ENCODE measurements at regions not wholly inside any gene's neighbourhood (a gene's known extent, or its start where the extent isn't known, plus 50 kb on each side); places are given as distances from the start of the nearest gene placed in this dataset.

- no peak overlapping the region for H3K4me3 Mint-ChIP-seq
- H2AK5ac ChIP-seq (ENCODE audit: insufficient read length, low read length): no peak overlapping the region
- no peak overlapping the region for H3T11ph ChIP-seq (ENCODE audit: low read length)
- H3K9me3 ChIP-seq (ENCODE audit: control insufficient read depth, low read depth, low read length): no peaks in the 10 kb centered on the region
- WGBS (ENCODE audit: extremely low coverage, insufficient read length, low lambda C conversion rate): no CpG with 5 or more reads among the region's 7 CpGs
- H4K8ac ChIP-seq (replicated peaks; ENCODE audit: insufficient read length, low read depth, low read length): no peak overlapping the region
- no peak overlapping the region for H4K91ac ChIP-seq (ENCODE audit: insufficient read length, low read depth, low read length)
- H4K20me1 ChIP-seq (ENCODE audit: control insufficient read depth, insufficient read depth, insufficient read length): no peaks in the 10 kb centered on the region
- H3K27me3 ChIP-seq (ENCODE audit: insufficient read depth, low read length): no peaks in the 10 kb centered on the region
- H3K27ac ChIP-seq (ENCODE audit: insufficient read length, low read depth, low read length): no peak overlapping the region
- no peak overlapping the region for H3K56ac ChIP-seq (ENCODE audit: insufficient read length, low read depth, low read length)
- no peak overlapping the region for H2BK5ac ChIP-seq (ENCODE audit: insufficient read length, low read length)
- peaks cover 3 to 5% of the 10 kb centered on the region in 2 experiments; a peak in 3 of 4 replicates for H3K4me1 Mint-ChIP-seq
- no peak overlapping the region for H3K4me2 ChIP-seq (ENCODE audit: insufficient read depth, insufficient read length, low read length)
- no peak overlapping the region for H3K9ac ChIP-seq (ENCODE audit: extremely low read depth, insufficient read length, low read length)
- TF ChIP-seq CTCF (conservative IDR thresholded peaks at IDR 0.05): no peak
- H4K5ac ChIP-seq (ENCODE audit: insufficient read length, low read depth, low read length): no peak overlapping the region
- no peaks in the 10 kb centered on the region for H3K79me2 ChIP-seq (ENCODE audit: insufficient read depth, low read length)
- H3K18ac ChIP-seq (ENCODE audit: insufficient read length, low read depth, low read length): no peak overlapping the region
- H3K9me3 Mint-ChIP-seq: no peaks in the 10 kb centered on the region
- no peak for DNase-seq
- H3K27ac Mint-ChIP-seq: no peak overlapping the region
- no peak overlapping the region for H2BK20ac ChIP-seq (ENCODE audit: low read depth, low read length, poor library complexity, severe bottlenecking)
- H3K23ac ChIP-seq (ENCODE audit: insufficient read length, low read depth, low read length): no peak overlapping the region
- H3K23me2 ChIP-seq (ENCODE audit: insufficient read length, low read depth, low read length, poor library complexity, severe bottlenecking): no peaks in the 10 kb centered on the region
- H2BK120ac ChIP-seq (ENCODE audit: low read depth, low read length, poor library complexity, severe bottlenecking): no peak overlapping the region
- no peak overlapping the region for H3K4ac ChIP-seq (ENCODE audit: low read depth, low read length)
- no peak overlapping the region for H2BK15ac ChIP-seq (ENCODE audit: low read depth, low read length)
- H3K27me3 Mint-ChIP-seq (ENCODE audit: low read depth): no peaks in the 10 kb centered on the region
- H2BK12ac ChIP-seq (ENCODE audit: insufficient read length, low read depth, low read length): no peak overlapping the region
- no peaks in the 10 kb centered on the region for H3K36me3 Mint-ChIP-seq (ENCODE audit: insufficient read depth in 1 of 3, low read depth in 3 of 3)
- H3K4me1 ChIP-seq (ENCODE audit: insufficient read depth, low read length): no peaks in the 10 kb centered on the region
- H2AFZ ChIP-seq (ENCODE audit: low read length): no peak overlapping the region
- H3K14ac ChIP-seq (ENCODE audit: insufficient read depth, low read length): no peak overlapping the region
- no peaks in the 10 kb centered on the region for H3K79me1 ChIP-seq (ENCODE audit: insufficient read depth, low read depth, low read length, poor library complexity, severe bottlenecking)
Measured at GRCh38 chr5:56359809-56360685, 126.9 kb upstream of the ANKRD55 start.

Data from H9 (cell line).